ENCODE measurements at regions not wholly inside any gene's neighbourhood (a gene's known extent, or its start where the extent isn't known, plus 50 kb on each side); places are given as distances from the start of the nearest gene placed in this dataset.
"Not testable (repeated sequence)": the region's sequence is repeated elsewhere in the genome, so short reads cannot be mapped to it uniquely, and the experiment has no call there.

- TF ChIP-seq CTCF (IDR thresholded peaks at IDR 0.05; ENCODE audit: insufficient read depth, low read depth, low read length, missing control alignments), result no peak
Observed at GRCh38 chr6:80793411-80793810, 686.9 kb downstream of the BCKDHB start.

GRCh38 chr6:80792151-80792550, 685.7 kb downstream of the BCKDHB start:
- no peak for DNase-seq (ENCODE audit: low read depth)
- H3K4me3 ChIP-seq (ENCODE audit: low read depth, low read length), result no peak overlapping the region
- no peak for TF ChIP-seq CTCF (IDR thresholded peaks at IDR 0.05; ENCODE audit: insufficient read depth, low read depth, low read length, missing control alignments)

More at GRCh38 chr6:80793411-80793810, 686.9 kb downstream of the BCKDHB start:
- H3K4me3 ChIP-seq (ENCODE audit: low read depth, low read length), result no peak overlapping the region
- DNase-seq (ENCODE audit: low read depth), result no peak

- no peak overlapping the region for H3K4me3 ChIP-seq (ENCODE audit: low read depth, low read length)
- TF ChIP-seq CTCF (IDR thresholded peaks at IDR 0.05; ENCODE audit: insufficient read depth, low read depth, low read length, missing control alignments), result no peak
- DNase-seq (ENCODE audit: low read depth), result no peak
Observed at GRCh38 chr6:80789912-80790570, 683.6 kb downstream of the BCKDHB start.

GRCh38 chr6:80783271-80783670, 676.8 kb downstream of the BCKDHB start:
- not testable (repeated sequence) for H3K4me3 ChIP-seq (ENCODE audit: low read depth, low read length); DNase-seq (ENCODE audit: low read depth)

- no peak overlapping the region for H3K4me3 ChIP-seq (ENCODE audit: low read depth, low read length)
- DNase-seq (ENCODE audit: low read depth), result no peak
- no peak for TF ChIP-seq CTCF (IDR thresholded peaks at IDR 0.05; ENCODE audit: insufficient read depth, low read depth, low read length, missing control alignments)
Observed at GRCh38 chr6:80771941-80772340, 665.5 kb downstream of the BCKDHB start.

GRCh38 chr6:80769106-80769505, 662.6 kb downstream of the BCKDHB start:
- no peak overlapping the region for H3K4me3 ChIP-seq (ENCODE audit: low read depth, low read length)
- no peak for TF ChIP-seq CTCF (IDR thresholded peaks at IDR 0.05; ENCODE audit: insufficient read depth, low read depth, low read length, missing control alignments)
- no peak for DNase-seq (ENCODE audit: low read depth)

GRCh38 chr6:80767808-80768207, 661.3 kb downstream of the BCKDHB start:
- no peak for TF ChIP-seq CTCF (IDR thresholded peaks at IDR 0.05; ENCODE audit: insufficient read depth, low read depth, low read length, missing control alignments)
- H3K4me3 ChIP-seq (ENCODE audit: low read depth, low read length), result no peak overlapping the region
- DNase-seq (ENCODE audit: low read depth), result no peak
